PC-3 (cell line): ENCODE measurements at regions not wholly inside any gene's neighbourhood (a gene's known extent, or its start where the extent isn't known, plus 50 kb on each side); places are given as distances from the start of the nearest gene placed in this dataset.

Experiments
- ATAC-seq: fragments of 200-7000 bp; cut with Tn5 transposase; 2 replicates; pipeline ENCODE4 v1.9.1; 2020; ENCODE audit warnings: mild to moderate bottlenecking, moderate library complexity
- BruUV-seq: library from RNA; stranded (reverse); fragments of 400-500 nt; replicated peaks from 2 replicates; lab custom pipeline; 2021; lab: Mats Ljungman, UMichigan
- CTCF ChIA-PET: fragments of 300-600 bp; sonication (Branson Sonifier 250); formaldehyde crosslinking; loops from one replicate; lab custom pipeline; 2022; ENCODE audit warnings: antibody characterized with exemption; lab: Charles Lee
- POLR2A ChIA-PET: fragments of 300-600 bp; sonication (Branson Sonifier 250); formaldehyde crosslinking; loops from one replicate; lab custom pipeline; 2022; ENCODE audit warnings: antibody characterized with exemption; ENCODE audit not compliant: unreplicated experiment; lab: Charles Lee
- DNase-seq: peaks from one replicate; pipeline ENCODE4 v3.0.0-alpha.2; 2015
- H2AFZ ChIP-seq: fragments of 300-600 bp; sonication (generic); 2 replicates; pipeline ENCODE4 v1.6.0; 2016; ENCODE audit warnings: antibody characterized with exemption, low read length
- H3F3A ChIP-seq: fragments of 300-600 bp; sonication (generic); one replicate; pipeline ENCODE4 v1.6.0; 2017; ENCODE audit warnings: antibody characterized with exemption, low read length, control low read depth, mild to moderate bottlenecking; ENCODE audit not compliant: unreplicated experiment
- H3K27ac ChIP-seq: fragments of 300-600 bp; sonication (generic); 2 replicates; pipeline ENCODE4 v1.5.1; 2016; ENCODE audit warnings: mild to moderate bottlenecking, low read length
- H3K27me3 ChIP-seq: fragments of 300-600 bp; sonication (generic); 2 replicates; pipeline ENCODE4 v1.6.1; 2016; ENCODE audit warnings: low read length, mixed read lengths
- H3K36me3 ChIP-seq: fragments of 300-600 bp; sonication (generic); 2 replicates; pipeline ENCODE4 v1.6.1; 2016; ENCODE audit warnings: low read depth, mixed run types, low read length, mixed read lengths
- H3K4me1 ChIP-seq: fragments of 300-600 bp; sonication (generic); 2 replicates; pipeline ENCODE4 v1.5.1; 2016; ENCODE audit warnings: low read length; ENCODE audit not compliant: insufficient read depth
- H3K4me2 ChIP-seq: fragments of 300-600 bp; sonication (generic); 2 replicates; pipeline ENCODE4 v1.6.0; 2016; ENCODE audit warnings: low read length
- H3K4me3 ChIP-seq: fragments of 300-600 bp; sonication (generic); 2 replicates; pipeline ENCODE4 v1.5.1; 2016; ENCODE audit warnings: mild to moderate bottlenecking, low read length, mixed read lengths
- H3K79me2 ChIP-seq: fragments of 300-600 bp; sonication (generic); 2 replicates; pipeline ENCODE4 v1.6.1; 2017; ENCODE audit warnings: low read length, mixed read lengths
- H3K9ac ChIP-seq: fragments of 300-600 bp; sonication (generic); 2 replicates; pipeline ENCODE4 v1.6.0; 2016; ENCODE audit warnings: mild to moderate bottlenecking, low read length
- H3K9me2 ChIP-seq: fragments of 300-600 bp; sonication (generic); replicated peaks from 2 replicates; pipeline ENCODE4 v1.6.1; 2016; ENCODE audit warnings: mixed run types, low read length, mixed read lengths
- H3K9me3 ChIP-seq: fragments of 300-600 bp; sonication (generic); 2 replicates; pipeline ENCODE4 v1.6.1; 2016; ENCODE audit warnings: low read length, mixed read lengths
- H4K20me1 ChIP-seq: fragments of 300-600 bp; sonication (generic); 2 replicates; pipeline ENCODE4 v1.6.1; 2016; ENCODE audit warnings: low read length, mixed read lengths
- CTCF ChIP-seq: fragments of 300-600 bp; sonication (generic); conservative IDR thresholded peaks from 2 replicates; pipeline ENCODE4 v1.5.1; 2017; ENCODE audit warnings: antibody characterized with exemption, low read depth, mild to moderate bottlenecking, low read length
- EZH2 ChIP-seq: fragments of 300-600 bp; sonication (generic); IDR thresholded peaks from one replicate; pipeline ENCODE4 v1.6.1; 2017; ENCODE audit warnings: antibody characterized with exemption, mild to moderate bottlenecking, low read length; ENCODE audit not compliant: unreplicated experiment
- EZH2phosphoT487 ChIP-seq: fragments of 300-600 bp; sonication (generic); IDR thresholded peaks from 2 replicates; pipeline ENCODE4 v1.6.1; 2018; ENCODE audit warnings: mild to moderate bottlenecking, antibody characterized with exemption, low read length, borderline replicate concordance
- intact Hi-C: fragments of 100-400 bp; cut with micrococcal nuclease; formaldehyde crosslinking; loops from 2 replicates; pipeline ENCODE4 v1.9.0; 2023

GRCh38 chr12:28023156-28023887 is 50.8 kb upstream of the PTHLH start:
- Histone ChIP-seq H3K4me2 (peak overlapping the region; percentile 41), H3K9ac (peak overlapping the region; percentile 76), H2AFZ (no peak overlapping the region), H3K27ac (peak overlapping the region; percentile 79), H3K36me3 (no peaks in the 10 kb centered on the region; the same call in 1 of the 2 replicates), H3K27me3 (no peaks in the 10 kb centered on the region), H3K4me1 (peaks cover 73% of the 10 kb centered on the region), H3K9me2 (no peaks in the 10 kb centered on the region), H3K9me3 (no peaks in the 10 kb centered on the region), H3K4me3 (no peak overlapping the region), H3F3A (peaks cover 32% of the 10 kb centered on the region), H3K79me2 (no peaks in the 10 kb centered on the region), H4K20me1 (no peaks in the 10 kb centered on the region)
- peak; percentile 100 for DNase-seq
- peak; percentile 72 for ATAC-seq
- TSS peak; percentile 85 for BruUV-seq
- no peak for TF ChIP-seq EZH2phosphoT487
- TF ChIP-seq EZH2 = no peak
- TF ChIP-seq CTCF = no peak
- ChIA-PET CTCF (interaction anchor here (0.9 to 4.5 kb wide), 4 partner anchors 12 to 849 kb away, joined by 3 to 58 read pairs (median 9); no protein-coding TSS in a partner anchor), POLR2A (interaction anchor here (0.5 to 1.9 kb wide), 10 partner anchors 10 to 746 kb away, joined by 3 to 30 read pairs (median 8); partner anchors contain the start of gene PTHLH)
- intact Hi-C loops = loop anchor here (1.0 to 5.0 kb wide), 6 partner anchors 10 to 939 kb away; no protein-coding TSS in a partner anchor

GRCh38 chr12:28024231-28024995 is 51.9 kb upstream of the PTHLH start:
- ChIA-PET CTCF (interaction anchor here (1.6 to 4.5 kb wide), 2 partner anchors 54 to 848 kb away, joined by 11 to 58 read pairs; no protein-coding TSS in a partner anchor), POLR2A (interaction anchor here (0.6 to 1.9 kb wide), 4 partner anchors 14 to 875 kb away, joined by 3 to 30 read pairs (median 8); no protein-coding TSS in a partner anchor)
- H3K4me2 ChIP-seq = peak overlapping the region; percentile 39
- H3K36me3 ChIP-seq = no peaks in the 10 kb centered on the region; the same call in 1 of the 2 replicates
- peak overlapping the region; percentile 76 for H3K9ac ChIP-seq
- no peaks in the 10 kb centered on the region for H4K20me1 ChIP-seq
- intact Hi-C loops = loop anchor here (5.0 kb wide), 1 partner anchor 628 kb away; no protein-coding TSS in a partner anchor
- H3K4me1 ChIP-seq = peaks cover 83% of the 10 kb centered on the region
- TF ChIP-seq EZH2phosphoT487 (no peak), CTCF (no peak), EZH2 (no peak)
- no peaks in the 10 kb centered on the region for H3K79me2 ChIP-seq
- H3K27me3 ChIP-seq = no peaks in the 10 kb centered on the region
- no peak overlapping the region for H3K4me3 ChIP-seq
- no peaks in the 10 kb centered on the region for H3K9me2 ChIP-seq
- no TSS peak for BruUV-seq
- ATAC-seq (no peak), DNase-seq (peak; percentile 79)
- H3K27ac ChIP-seq = peak overlapping the region; percentile 79
- no peak overlapping the region for H2AFZ ChIP-seq
- H3F3A ChIP-seq = peaks cover 33% of the 10 kb centered on the region
- H3K9me3 ChIP-seq = no peaks in the 10 kb centered on the region
